ENCODE measurements at regions not wholly inside any gene's neighbourhood (a gene's known extent, or its start where the extent isn't known, plus 50 kb on each side); places are given as distances from the start of the nearest gene placed in this dataset.

- no peak for TF ChIP-seq CTCF (IDR thresholded peaks at IDR 0.05)
These were observed 510.1 kb downstream of the ARL4A start for GRCh38 chr7:13197501-13197900.

DNA sequence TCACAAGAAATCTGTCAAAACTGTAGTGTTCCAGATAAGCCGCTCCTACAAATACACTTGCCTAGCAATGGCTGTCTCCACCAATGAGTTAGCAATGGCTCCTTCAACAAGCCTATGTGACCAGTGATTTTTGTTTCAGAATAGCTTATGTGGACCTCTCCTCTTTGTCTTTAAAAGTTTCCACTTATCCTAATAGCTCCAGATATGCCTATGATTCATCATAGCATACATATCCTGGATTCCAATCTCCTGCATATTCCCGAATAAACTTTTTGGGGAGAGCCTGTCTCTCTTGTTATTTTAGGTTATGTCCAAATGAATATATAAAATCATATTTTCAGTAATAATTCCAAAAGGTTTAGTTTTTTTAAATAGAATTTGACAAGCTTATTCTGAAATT, 510.6 kb downstream of the ARL4A start:
- no peak for TF ChIP-seq CTCF (IDR thresholded peaks at IDR 0.05)

GRCh38 chr7:13198727-13199126, 511.3 kb downstream of the ARL4A start:
- TF ChIP-seq CTCF (IDR thresholded peaks at IDR 0.05): no peak

DNA sequence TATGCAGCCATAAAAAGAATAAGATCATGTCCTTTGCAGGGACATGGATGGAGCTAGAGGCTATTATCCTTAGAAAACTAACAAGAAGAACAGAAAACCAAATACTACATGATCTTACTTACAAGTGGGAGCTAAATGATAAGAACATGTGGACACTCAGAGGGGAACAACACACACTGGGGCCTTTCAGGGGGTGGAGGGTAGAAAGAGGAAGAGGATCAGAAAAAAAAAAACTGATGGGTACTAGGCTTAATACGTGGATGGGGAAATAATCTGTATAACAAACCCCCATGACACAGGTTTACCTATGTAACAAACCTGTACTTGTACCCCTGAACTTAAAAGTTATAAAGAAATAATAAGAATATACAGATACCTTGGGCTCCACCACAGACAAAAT, 514.2 kb downstream of the ARL4A start:
- TF ChIP-seq CTCF (IDR thresholded peaks at IDR 0.05): no peak

- TF ChIP-seq CTCF (IDR thresholded peaks at IDR 0.05): no peak
These were observed 530.3 kb downstream of the ARL4A start for GRCh38 chr7:13217768-13218167.

- TF ChIP-seq CTCF (IDR thresholded peaks at IDR 0.05): no peak
These were observed 537.6 kb downstream of the ARL4A start for GRCh38 chr7:13225068-13225467.

- TF ChIP-seq CTCF (IDR thresholded peaks at IDR 0.05): no peak
These were observed 539.0 kb downstream of the ARL4A start for GRCh38 chr7:13226385-13226784.

GRCh38 chr7:13231216-13231615, 543.8 kb downstream of the ARL4A start:
- TF ChIP-seq CTCF (IDR thresholded peaks at IDR 0.05): no peak

Measured in LNCAP (cell line).